A673 (cell line): ENCODE measurements at regions not wholly inside any gene's neighbourhood (a gene's known extent, or its start where the extent isn't known, plus 50 kb on each side); places are given as distances from the start of the nearest gene placed in this dataset.

Experiments
- BruUV-seq: library from RNA; stranded (reverse); fragments of 400-500 nt; replicated peaks from 2 replicates; lab custom pipeline; 2021; lab: Mats Ljungman, UMichigan
- CTCF ChIA-PET: fragments of 300-600 bp; sonication (Branson Sonifier 250); formaldehyde crosslinking; loops from one replicate; lab custom pipeline; 2022; ENCODE audit warnings: antibody characterized with exemption; lab: Charles Lee
- POLR2A ChIA-PET: fragments of 300-600 bp; sonication (Branson Sonifier 250); formaldehyde crosslinking; loops from one replicate; lab custom pipeline; 2022; ENCODE audit warnings: antibody characterized with exemption; ENCODE audit not compliant: low non-redundant PET; lab: Charles Lee
- DNase-seq: peaks from one replicate; pipeline ENCODE4 v3.0.0-alpha.2; 2015; ENCODE audit warnings: low spot score
- H3K27ac ChIP-seq: fragments of 200-600 bp; sonication (generic); 2 replicates; pipeline ENCODE4 v1.5.1; 2016; ENCODE audit warnings: mixed run types, low read depth, mild to moderate bottlenecking, mixed read lengths, antibody characterized with exemption, low read length; ENCODE audit not compliant: poor library complexity, severe bottlenecking
- H3K27me3 ChIP-seq: fragments of 200-600 bp; sonication (generic); replicated peaks from 2 replicates; pipeline ENCODE4 v1.6.1; 2017; ENCODE audit warnings: mixed run types, low read depth, mild to moderate bottlenecking, mixed read lengths, antibody characterized with exemption, low read length; ENCODE audit not compliant: insufficient read depth, poor library complexity
- H3K36me3 ChIP-seq: fragments of 200-600 bp; sonication (generic); 2 replicates; pipeline ENCODE4 v1.6.1; 2016; ENCODE audit warnings: mixed run types, mild to moderate bottlenecking, mixed read lengths, antibody characterized with exemption, low read length; ENCODE audit not compliant: insufficient read depth, poor library complexity, severe bottlenecking
- H3K4me1 ChIP-seq: fragments of 200-600 bp; sonication (generic); 2 replicates; pipeline ENCODE4 v1.6.1; 2017; ENCODE audit warnings: mixed run types, mild to moderate bottlenecking, mixed read lengths, antibody characterized with exemption, low read length; ENCODE audit not compliant: insufficient read depth, poor library complexity, severe bottlenecking
- H3K4me3 ChIP-seq: fragments of 200-600 bp; sonication (generic); 2 replicates; pipeline ENCODE4 v1.5.1; 2016; ENCODE audit warnings: low read depth, mixed run types, mild to moderate bottlenecking, mixed read lengths, low read length; ENCODE audit not compliant: poor library complexity, severe bottlenecking
- H3K9me3 ChIP-seq: fragments of 200-600 bp; sonication (generic); 2 replicates; pipeline ENCODE4 v1.6.1; 2016; ENCODE audit warnings: mixed run types, low read depth, mild to moderate bottlenecking, mixed read lengths, antibody characterized with exemption, low read length; ENCODE audit not compliant: poor library complexity, severe bottlenecking
- EZH2 ChIP-seq: fragments of 200-600 bp; sonication (generic); IDR thresholded peaks from 2 replicates; pipeline ENCODE4 v1.6.1; 2017; ENCODE audit warnings: borderline replicate concordance, low read depth, mild to moderate bottlenecking, mixed read lengths, antibody characterized with exemption, low read length; ENCODE audit not compliant: poor library complexity, severe bottlenecking
- intact Hi-C: fragments of 100-400 bp; cut with micrococcal nuclease; formaldehyde crosslinking; loops from one replicate; pipeline ENCODE4 v1.10.0; 2022; ENCODE audit not compliant: unreplicated experiment
- TF ChIP-seq, protein P1 (sequence below): fragments of 300-800, 200-600 bp; sonication (generic); conservative IDR thresholded peaks from 2 replicates; pipeline ENCODE4 v1.5.1; 2017; ENCODE audit warnings: low read depth, mild to moderate bottlenecking, antibody characterized with exemption, low read length, moderate library complexity, mixed read lengths

DNA sequence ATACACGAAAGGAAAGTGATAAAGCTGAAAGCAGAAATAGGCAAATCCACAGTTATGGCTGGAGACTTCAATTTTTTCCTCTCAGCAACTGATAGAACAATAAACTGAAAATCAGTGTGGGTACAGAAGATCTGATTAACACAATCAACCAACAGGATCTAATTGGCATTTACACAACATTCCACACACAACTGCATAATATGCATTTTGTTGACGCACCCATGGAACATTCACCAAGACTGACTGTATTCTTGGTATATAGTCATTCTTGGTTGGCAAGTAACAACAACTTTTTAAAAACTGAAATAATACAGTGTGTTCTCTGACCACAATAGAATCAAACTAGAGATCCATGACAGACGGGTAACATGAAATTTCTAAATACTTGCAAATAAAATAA, 218.7 kb upstream of the S1PR3 start:
- H3K4me1 ChIP-seq, result peaks cover 52% of the 10 kb centered on the region
- no peak for DNase-seq
- H3K27me3 ChIP-seq, result no peaks in the 10 kb centered on the region
- ChIA-PET CTCF (no interaction called here), POLR2A (no interaction called here)
- no peak overlapping the region for H3K27ac ChIP-seq
- no peaks in the 10 kb centered on the region for H3K36me3 ChIP-seq
- no peak overlapping the region for H3K4me3 ChIP-seq
- H3K9me3 ChIP-seq, result no peaks in the 10 kb centered on the region
- no TSS peak for BruUV-seq
- intact Hi-C loops, result no loop called here
- TF ChIP-seq, protein P1, sequence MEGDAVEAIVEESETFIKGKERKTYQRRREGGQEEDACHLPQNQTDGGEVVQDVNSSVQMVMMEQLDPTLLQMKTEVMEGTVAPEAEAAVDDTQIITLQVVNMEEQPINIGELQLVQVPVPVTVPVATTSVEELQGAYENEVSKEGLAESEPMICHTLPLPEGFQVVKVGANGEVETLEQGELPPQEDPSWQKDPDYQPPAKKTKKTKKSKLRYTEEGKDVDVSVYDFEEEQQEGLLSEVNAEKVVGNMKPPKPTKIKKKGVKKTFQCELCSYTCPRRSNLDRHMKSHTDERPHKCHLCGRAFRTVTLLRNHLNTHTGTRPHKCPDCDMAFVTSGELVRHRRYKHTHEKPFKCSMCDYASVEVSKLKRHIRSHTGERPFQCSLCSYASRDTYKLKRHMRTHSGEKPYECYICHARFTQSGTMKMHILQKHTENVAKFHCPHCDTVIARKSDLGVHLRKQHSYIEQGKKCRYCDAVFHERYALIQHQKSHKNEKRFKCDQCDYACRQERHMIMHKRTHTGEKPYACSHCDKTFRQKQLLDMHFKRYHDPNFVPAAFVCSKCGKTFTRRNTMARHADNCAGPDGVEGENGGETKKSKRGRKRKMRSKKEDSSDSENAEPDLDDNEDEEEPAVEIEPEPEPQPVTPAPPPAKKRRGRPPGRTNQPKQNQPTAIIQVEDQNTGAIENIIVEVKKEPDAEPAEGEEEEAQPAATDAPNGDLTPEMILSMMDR, result no peak
- TF ChIP-seq EZH2, result no peak

DNA sequence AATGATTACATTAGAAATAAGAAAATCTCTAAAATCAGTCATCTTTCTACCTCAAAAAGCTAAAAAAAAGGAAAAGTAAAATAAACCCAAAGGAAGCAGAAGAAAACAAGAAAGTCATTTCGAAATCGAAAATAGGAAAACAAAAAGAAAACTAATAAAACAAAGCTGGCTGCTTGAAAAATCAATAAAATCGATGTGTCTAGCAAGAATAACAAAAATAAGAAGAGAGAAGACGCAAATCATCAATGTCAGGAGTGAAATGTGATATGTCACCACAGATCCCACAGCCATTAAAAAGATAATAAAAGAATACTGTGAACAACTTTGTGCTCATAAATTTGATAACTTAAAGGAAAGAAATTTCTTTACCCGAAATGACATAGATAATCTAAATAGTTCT, 218.1 kb upstream of the S1PR3 start:
- intact Hi-C loops, result no loop called here
- POLR2A ChIA-PET, result no interaction called here
- no peak for DNase-seq
- H3K27ac ChIP-seq, result no peak overlapping the region
- no peaks in the 10 kb centered on the region for H3K27me3 ChIP-seq
- peaks cover 57% of the 10 kb centered on the region for H3K4me1 ChIP-seq
- CTCF ChIA-PET, result no interaction called here
- no peaks in the 10 kb centered on the region for H3K9me3 ChIP-seq
- BruUV-seq, result no TSS peak
- H3K36me3 ChIP-seq, result no peaks in the 10 kb centered on the region
- TF ChIP-seq, protein P1, result no peak
- TF ChIP-seq EZH2, result no peak
- H3K4me3 ChIP-seq, result no peak overlapping the region

DNA sequence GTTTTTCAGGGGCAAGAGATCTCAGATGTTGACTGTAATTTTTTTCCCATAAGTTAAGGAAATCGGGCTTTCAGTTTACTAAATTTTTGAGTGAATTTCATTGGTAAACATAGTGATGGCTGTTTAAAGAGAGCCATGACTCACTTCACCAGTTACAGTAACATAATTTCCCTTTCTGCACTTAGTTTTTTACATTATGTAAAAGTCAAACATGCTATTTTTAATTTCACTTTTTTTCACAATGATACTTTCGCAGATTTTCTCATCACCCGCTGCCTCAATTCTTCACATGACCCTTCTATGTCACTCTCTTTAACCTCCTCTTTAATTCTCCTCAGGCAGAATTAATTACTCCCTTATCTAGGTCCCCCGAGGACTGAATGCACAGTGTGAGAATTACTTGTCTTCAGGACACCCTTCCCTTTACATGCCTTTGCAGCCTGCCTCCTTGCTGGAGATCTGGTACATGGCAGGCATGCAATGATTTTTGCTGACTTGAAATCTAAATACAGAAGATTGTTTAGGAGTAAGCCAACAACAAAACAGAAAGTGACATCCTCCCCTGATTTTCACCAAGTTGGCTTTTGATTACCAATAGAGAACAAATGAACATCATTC, 217.5 kb upstream of the S1PR3 start:
- H3K36me3 ChIP-seq, result no peaks in the 10 kb centered on the region
- peaks cover 62% of the 10 kb centered on the region for H3K4me1 ChIP-seq
- H3K27me3 ChIP-seq, result no peaks in the 10 kb centered on the region
- no TSS peak for BruUV-seq
- CTCF ChIA-PET, result no interaction called here
- peak overlapping the region; percentile 3 for H3K4me3 ChIP-seq
- H3K27ac ChIP-seq, result peak overlapping the region; percentile 18
- TF ChIP-seq, protein P1, result peak; percentile 60
- no peak for TF ChIP-seq EZH2
- POLR2A ChIA-PET, result no interaction called here
- H3K9me3 ChIP-seq, result no peaks in the 10 kb centered on the region
- intact Hi-C loops, result no loop called here
- DNase-seq, result peak; percentile 96
